ENCODE measurements at regions not wholly inside any gene's neighbourhood (a gene's known extent, or its start where the extent isn't known, plus 50 kb on each side); places are given as distances from the start of the nearest gene placed in this dataset.

DNA sequence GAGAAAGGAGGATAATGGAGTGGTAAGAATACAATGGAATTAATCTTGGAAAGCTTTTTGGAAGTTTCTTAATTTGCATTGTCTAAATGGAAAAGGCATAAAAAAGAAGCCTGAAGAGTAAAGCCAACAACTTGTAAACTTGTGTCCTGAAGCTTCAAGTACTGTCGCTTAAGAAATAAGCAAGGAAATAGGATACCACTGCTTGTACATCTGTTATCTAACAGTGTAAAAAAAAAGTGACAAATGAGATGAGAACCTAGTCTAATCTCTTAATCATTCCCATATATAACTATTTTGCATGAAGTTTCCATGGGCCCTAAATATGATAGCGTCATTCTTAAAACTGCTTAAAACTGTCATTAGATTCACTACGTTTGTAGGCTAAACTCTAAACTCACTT, 134.0 kb upstream of the DYRK2 start:
- DNase-seq (ENCODE audit: insufficient read length, low spot score) (no peak), FAIRE-seq (no peak)
- no peak for TF ChIP-seq POLR2A (IDR thresholded peaks at IDR 0.05; ENCODE audit: low read depth, low read length)

DNA sequence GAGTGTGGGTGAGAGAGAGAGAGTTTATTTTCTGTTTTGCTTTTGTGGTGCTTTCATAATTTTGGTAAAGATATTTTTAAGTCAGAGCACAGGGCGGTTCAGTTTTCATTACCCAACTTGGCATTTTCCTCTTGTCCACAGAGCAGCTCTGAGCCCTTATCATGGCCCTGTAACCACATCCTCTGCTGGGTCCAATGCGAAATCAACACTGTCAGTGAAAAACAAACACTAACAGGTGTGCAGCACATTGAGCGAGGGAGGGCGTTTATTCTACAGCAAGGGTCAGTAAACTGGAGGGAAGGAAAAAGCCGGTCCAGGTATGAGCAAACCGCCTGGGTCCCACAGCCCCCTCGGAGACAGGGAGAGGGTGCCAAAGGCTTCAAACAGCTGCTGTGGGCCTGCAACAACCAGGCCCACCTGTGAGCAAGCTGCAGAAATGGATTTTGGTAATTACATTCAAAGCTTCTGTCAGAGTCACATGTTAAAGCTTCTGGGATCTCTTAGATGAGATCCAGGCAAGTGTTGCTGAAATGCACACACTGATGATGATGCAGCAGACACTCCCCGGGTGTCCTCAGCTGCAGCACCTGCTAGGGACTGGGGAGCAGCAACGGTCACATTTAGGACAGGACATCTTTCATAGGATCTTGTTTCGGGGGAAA, 132.7 kb upstream of the DYRK2 start:
- TF ChIP-seq POLR2A (IDR thresholded peaks at IDR 0.05; ENCODE audit: low read depth, low read length), result no peak
- FAIRE-seq, result no peak
- DNase-seq (ENCODE audit: insufficient read length, low spot score), result no peak

DNA sequence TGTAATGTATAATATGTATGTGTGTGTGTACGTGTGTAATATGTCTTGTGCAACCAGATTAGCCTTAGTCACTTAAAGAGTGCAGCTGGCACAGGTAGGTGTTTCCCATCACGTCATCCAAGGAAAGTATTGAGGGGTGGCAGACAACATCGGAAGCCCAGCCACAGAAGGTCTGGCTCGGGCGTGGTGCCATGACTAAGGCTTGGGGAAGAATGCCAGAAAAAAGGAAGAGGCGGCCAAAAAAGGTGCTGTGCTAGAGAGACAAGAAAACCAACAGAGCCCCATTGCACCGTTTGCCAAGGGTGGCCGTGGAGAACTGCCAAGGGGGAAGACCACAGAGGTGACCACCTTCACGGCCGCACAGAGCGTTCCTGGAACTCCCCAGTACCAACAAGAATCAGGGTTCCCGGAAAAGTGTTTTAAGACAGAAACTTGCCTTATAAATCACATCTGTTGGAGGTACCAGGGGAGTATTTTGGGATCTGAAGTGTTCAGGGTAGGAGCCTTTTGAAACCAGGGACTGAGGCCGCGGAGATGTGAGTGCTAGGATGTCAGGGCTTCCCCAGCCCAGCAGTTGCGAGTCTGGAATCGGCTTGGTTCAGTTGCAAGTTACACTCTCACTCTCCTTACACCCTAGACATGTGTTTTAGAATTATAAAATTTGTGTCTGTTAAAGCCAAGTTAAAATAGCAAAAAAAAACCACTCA, 131.2 kb upstream of the DYRK2 start:
- TF ChIP-seq POLR2A (IDR thresholded peaks at IDR 0.05; ENCODE audit: low read depth, low read length), result no peak
- FAIRE-seq (peak; percentile 38), DNase-seq (ENCODE audit: insufficient read length, low spot score) (peak; percentile 40)

DNA sequence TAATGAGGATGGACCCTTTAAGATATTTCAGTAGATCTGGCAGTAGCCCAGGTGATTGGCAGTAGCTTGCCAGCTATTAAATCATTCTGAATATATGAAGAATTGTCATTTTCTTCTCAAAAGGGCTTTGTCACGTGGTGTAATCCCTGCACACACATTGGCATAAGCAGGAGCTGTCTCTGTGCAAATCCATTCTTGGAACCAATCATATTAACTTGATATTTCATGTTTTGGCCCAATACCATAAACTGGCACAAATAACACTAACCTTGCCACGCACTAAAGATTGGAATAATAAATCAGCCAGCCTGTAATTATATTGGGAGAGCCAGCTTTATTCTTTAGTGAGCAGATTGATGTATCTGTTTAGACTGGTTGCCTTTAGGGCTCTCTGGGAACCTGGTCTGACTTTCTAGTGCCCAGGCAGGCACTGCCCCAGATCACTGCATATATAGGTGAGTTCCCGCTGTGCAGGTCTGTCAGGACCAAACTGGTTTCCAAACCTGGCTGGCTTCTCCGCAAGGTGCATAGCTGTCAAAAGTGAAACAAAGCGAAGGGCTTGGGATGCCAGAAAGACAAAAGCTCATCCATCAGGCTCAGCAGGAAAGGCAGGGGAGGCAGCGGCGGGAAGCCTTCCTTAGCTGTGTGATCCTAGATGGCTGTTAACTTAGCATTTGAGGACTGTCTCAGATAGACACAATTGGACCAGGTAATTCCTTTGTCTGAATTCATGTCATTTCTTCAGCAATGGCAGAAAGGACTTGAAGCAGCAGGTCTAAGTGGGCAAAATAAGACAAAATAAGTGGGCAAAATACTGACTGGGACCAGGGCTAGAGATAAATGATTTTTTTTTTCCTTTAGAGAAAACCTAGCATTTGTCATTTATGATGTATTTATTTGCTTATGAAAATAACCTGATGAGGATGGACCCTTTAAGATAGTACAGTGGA, 128.8 kb upstream of the DYRK2 start:
- DNase-seq (ENCODE audit: insufficient read length, low spot score) (no peak), FAIRE-seq (no peak)
- TF ChIP-seq POLR2A (IDR thresholded peaks at IDR 0.05; ENCODE audit: low read depth, low read length), result no peak

- TF ChIP-seq POLR2A (IDR thresholded peaks at IDR 0.05; ENCODE audit: low read depth, low read length), result no peak
- no peak for FAIRE-seq
- no peak for DNase-seq (ENCODE audit: insufficient read length, low spot score)
Observed at GRCh38 chr12:67520606-67521005, 127.9 kb upstream of the DYRK2 start.

- no peak for FAIRE-seq
Observed at GRCh38 chr12:67522222-67522621, 126.3 kb upstream of the DYRK2 start.

DNA sequence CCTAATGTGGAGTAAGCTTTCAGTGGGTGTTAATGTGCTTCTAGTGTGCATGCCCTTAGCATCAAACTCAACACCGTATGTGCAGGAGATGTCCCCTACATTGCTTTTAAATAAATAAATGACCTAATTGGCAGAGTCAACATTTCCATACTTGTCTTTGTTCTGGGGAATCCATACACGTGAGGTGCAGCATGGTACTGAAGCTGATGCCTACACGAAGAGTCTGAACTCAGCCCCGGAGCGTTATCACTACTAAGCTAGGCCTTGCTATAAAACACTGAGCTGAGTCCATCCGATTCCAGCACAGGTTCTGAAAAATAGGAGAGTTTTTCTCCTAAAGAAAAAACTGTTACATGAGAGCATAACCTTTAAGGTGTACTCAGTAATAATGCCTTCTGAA, 125.0 kb upstream of the DYRK2 start:
- FAIRE-seq (no peak), DNase-seq (ENCODE audit: insufficient read length, low spot score) (no peak)
- no peak for TF ChIP-seq POLR2A (IDR thresholded peaks at IDR 0.05; ENCODE audit: low read depth, low read length)

More at GRCh38 chr12:67522222-67522621, 126.3 kb upstream of the DYRK2 start:
- TF ChIP-seq POLR2A (IDR thresholded peaks at IDR 0.05; ENCODE audit: low read depth, low read length), result no peak
- no peak for DNase-seq (ENCODE audit: insufficient read length, low spot score)

GRCh38 chr12:67524861-67525616, 123.5 kb upstream of the DYRK2 start:
- FAIRE-seq, result no peak
- no peak for TF ChIP-seq POLR2A (IDR thresholded peaks at IDR 0.05; ENCODE audit: low read depth, low read length)
- DNase-seq (ENCODE audit: insufficient read length, low spot score), result no peak

GRCh38 chr12:67525617-67525884, 123.0 kb upstream of the DYRK2 start:
- TF ChIP-seq POLR2A (IDR thresholded peaks at IDR 0.05; ENCODE audit: low read depth, low read length), result no peak
- DNase-seq (ENCODE audit: insufficient read length, low spot score), result no peak
- no peak for FAIRE-seq

DNA sequence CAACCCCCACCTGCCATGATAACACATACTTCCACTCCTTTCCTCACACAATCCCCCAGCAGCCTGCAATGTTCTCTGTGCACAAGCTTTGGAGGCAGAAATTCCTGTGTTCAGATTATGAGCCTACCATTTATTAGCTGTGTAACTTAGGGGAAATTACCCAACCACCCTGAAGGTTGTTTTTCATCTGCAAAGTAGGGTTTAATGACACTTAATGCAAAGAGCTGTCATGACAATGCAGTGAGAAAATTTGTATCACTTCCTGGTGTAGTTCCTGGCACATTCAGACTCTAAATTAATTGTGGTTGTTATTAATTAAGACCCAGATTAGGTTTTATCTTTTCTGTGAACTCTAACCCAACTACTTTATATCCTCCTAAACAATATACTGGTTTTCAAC, 122.4 kb upstream of the DYRK2 start:
- DNase-seq (ENCODE audit: insufficient read length, low spot score) (no peak), FAIRE-seq (no peak)
- TF ChIP-seq POLR2A (IDR thresholded peaks at IDR 0.05; ENCODE audit: low read depth, low read length), result no peak

DNA sequence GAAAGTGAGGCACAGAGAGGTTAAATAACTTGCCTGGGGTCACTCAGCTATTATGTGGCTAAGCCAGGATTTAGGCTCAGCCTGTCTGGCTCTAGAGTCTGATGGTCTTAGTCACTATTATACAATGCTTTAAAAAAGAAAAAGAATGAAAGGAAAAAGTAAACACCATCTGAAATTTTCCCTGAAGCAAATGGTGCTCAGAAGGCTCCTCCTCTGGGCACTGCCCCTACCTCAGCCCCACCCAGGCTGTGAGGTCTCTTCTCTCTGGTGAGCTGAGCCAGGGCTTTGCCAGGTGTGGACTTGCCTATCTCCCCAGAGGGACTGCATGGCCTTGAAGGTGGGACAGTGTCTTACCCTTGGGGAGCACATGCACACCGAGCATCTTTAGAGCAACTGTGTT, 117.5 kb upstream of the DYRK2 start:
- TF ChIP-seq POLR2A (IDR thresholded peaks at IDR 0.05; ENCODE audit: low read depth, low read length), result no peak
- DNase-seq (ENCODE audit: insufficient read length, low spot score) (no peak), FAIRE-seq (no peak)

GRCh38 chr12:67531501-67531900, 117.0 kb upstream of the DYRK2 start:
- DNase-seq (ENCODE audit: insufficient read length, low spot score), result no peak
- no peak for FAIRE-seq
- no peak for TF ChIP-seq POLR2A (IDR thresholded peaks at IDR 0.05; ENCODE audit: low read depth, low read length)

DNA sequence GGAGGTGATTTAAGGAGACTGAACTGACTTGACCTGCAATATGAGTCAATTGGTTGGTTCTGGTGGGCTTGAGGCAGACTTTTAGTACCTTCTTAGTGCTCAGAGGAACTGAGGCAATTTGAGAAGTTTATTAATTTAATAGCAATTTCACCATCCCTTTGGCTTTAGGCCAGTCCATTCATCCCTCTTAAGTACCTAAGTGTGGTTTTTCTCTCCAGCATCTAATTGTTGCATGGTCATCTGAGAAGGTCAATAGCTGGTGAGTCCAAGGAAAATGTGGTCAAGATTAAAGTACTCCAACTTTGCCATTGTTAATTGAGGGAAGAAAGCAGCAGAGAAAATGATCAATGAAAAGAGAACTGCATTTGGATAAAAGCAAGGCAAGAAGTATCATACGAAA, 115.4 kb upstream of the DYRK2 start:
- DNase-seq (ENCODE audit: insufficient read length, low spot score), result no peak
- no peak for FAIRE-seq
- TF ChIP-seq POLR2A (IDR thresholded peaks at IDR 0.05; ENCODE audit: low read depth, low read length), result no peak

GRCh38 chr12:67534046-67534445, 114.5 kb upstream of the DYRK2 start:
- no peak for FAIRE-seq
- no peak for TF ChIP-seq POLR2A (IDR thresholded peaks at IDR 0.05; ENCODE audit: low read depth, low read length)

More at GRCh38 chr12:67534046-67534445, 114.5 kb upstream of the DYRK2 start:
- no peak for DNase-seq (ENCODE audit: insufficient read length, low spot score)
